ENCODE measurements at regions not wholly inside any gene's neighbourhood (a gene's known extent, or its start where the extent isn't known, plus 50 kb on each side); places are given as distances from the start of the nearest gene placed in this dataset.

DNA sequence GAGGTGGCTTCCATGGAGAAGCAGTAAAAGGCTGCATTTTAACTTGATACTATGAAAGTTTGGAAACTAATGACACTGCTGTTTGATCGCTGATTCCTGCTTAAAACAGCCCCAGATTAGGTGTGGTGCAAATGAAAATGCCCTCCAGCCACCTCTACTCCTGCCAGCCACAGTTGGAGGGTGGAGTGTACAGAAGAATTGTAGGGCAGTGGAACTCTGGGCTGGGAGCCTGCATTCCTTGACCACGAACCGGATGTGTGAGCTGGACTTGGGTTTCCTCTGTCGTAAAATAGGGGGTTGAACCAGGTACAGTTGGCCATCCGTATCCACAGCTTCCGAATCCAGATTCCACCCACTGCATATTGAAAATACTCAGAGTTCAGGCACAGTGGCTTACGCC is 84.6 kb upstream of the RFX8 start:
- Histone ChIP-seq H3K27me3 (no peaks in the 10 kb centered on the region), H3K27ac (no peak overlapping the region), H3K9me3 (no peaks in the 10 kb centered on the region), H3K4me3 (no peak overlapping the region), H3K36me3 (replicated peaks in 1 of 2; ENCODE audit: insufficient read depth in 1 of 2, low read depth in 2 of 2) (no peaks in the 10 kb centered on the region), H3K4me1 (no peaks in the 10 kb centered on the region)
- TF ChIP-seq, protein P1, sequence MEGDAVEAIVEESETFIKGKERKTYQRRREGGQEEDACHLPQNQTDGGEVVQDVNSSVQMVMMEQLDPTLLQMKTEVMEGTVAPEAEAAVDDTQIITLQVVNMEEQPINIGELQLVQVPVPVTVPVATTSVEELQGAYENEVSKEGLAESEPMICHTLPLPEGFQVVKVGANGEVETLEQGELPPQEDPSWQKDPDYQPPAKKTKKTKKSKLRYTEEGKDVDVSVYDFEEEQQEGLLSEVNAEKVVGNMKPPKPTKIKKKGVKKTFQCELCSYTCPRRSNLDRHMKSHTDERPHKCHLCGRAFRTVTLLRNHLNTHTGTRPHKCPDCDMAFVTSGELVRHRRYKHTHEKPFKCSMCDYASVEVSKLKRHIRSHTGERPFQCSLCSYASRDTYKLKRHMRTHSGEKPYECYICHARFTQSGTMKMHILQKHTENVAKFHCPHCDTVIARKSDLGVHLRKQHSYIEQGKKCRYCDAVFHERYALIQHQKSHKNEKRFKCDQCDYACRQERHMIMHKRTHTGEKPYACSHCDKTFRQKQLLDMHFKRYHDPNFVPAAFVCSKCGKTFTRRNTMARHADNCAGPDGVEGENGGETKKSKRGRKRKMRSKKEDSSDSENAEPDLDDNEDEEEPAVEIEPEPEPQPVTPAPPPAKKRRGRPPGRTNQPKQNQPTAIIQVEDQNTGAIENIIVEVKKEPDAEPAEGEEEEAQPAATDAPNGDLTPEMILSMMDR (IDR thresholded peaks at IDR 0.05) = no peak
- TF ChIP-seq POLR2A (IDR thresholded peaks at IDR 0.05) = no peak
- WGBS, 2 donors = 86 to 90% methylated on average over 1 to 7 of the region's 7 CpGs
- DNase-seq (no peak), ATAC-seq (no peak)
- intact Hi-C loops (cut with DNase I) = no loop called here

DNA sequence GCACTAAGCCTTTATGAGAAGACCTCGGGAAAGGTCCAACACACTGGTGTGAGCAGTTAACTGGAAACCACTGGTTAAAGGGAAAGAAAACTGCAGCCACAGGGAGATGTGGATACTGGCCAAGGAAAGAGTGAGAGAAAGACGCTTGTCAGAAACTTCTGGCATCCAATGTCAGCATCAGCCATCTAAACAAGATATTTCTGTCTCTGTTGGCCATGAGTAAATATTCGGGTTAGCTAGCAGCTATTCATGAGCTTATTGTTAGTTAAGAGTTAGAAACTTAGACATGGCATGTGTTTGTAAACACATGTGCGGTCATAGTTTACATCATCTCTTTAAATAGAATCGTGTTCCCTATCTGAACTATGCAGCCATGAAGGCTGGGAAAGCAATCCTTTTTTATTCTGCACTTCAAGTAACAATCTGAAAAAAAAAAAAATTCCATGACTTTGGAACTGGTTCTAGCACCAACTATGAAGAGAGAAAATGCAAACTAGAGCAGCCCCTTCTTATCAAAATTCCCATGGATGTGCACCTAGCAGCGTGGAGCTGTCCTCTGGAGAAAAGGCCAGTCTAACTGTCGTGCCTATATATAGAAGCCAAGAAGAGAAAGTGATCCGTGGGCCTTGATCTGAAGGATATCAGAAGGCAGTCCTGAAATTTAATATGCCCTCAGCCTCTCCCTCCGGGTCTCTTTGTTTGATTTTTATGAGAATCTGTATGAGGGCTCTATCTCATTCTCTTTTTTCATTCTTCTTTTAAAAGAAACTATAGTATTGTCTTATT is 84.0 kb upstream of the RFX8 start:
- DNase-seq = no peak
- no peak for TF ChIP-seq POLR2A (IDR thresholded peaks at IDR 0.05)

DNA sequence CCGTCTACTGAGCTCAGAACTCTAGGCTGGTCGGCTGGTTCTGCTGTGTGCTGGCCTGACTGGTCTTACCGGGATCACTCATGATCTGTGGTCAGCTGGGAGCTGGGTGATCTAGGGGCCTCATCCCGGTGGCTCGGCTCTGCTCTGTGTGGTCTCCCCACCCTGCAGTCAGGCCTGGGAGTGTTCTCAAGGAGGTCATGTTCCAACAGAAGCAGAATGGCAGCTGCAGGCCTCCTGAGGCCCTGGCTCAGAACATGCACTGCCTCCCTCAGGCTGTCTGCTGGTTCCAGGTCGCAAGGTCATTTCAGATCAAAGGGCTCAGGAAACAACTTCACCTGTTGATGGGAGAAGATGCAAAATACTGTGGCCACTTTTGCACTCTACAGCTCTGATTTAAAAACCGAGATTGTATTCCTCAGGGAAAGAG is 81.1 kb upstream of the RFX8 start:
- Histone ChIP-seq H3K9me3 (no peaks in the 10 kb centered on the region), H3K27me3 (no peaks in the 10 kb centered on the region), H3K4me1 (no peaks in the 10 kb centered on the region), H3K36me3 (replicated peaks in 1 of 2; ENCODE audit: insufficient read depth in 1 of 2, low read depth in 2 of 2) (no peaks in the 10 kb centered on the region), H3K4me3 (no peak overlapping the region), H3K27ac (no peak overlapping the region)
- WGBS, 2 donors = 77 to 79% methylated on average over 4 to 7 of the region's 7 CpGs
- intact Hi-C loops (cut with DNase I) = no loop called here
- ATAC-seq = no peak
- TF ChIP-seq, protein P1 (IDR thresholded peaks at IDR 0.05) = no peak
- TF ChIP-seq POLR2A (IDR thresholded peaks at IDR 0.05) = no peak
- DNase-seq = no peak

More for the DNA sequence above, 84.0 kb upstream of the RFX8 start:
- 41 to 44% methylated on average over 9 of the region's 9 CpGs for WGBS, 2 donors
- Histone ChIP-seq H3K4me1 (no peaks in the 10 kb centered on the region), H3K36me3 (replicated peaks in 1 of 2; ENCODE audit: insufficient read depth in 1 of 2, low read depth in 2 of 2) (no peaks in the 10 kb centered on the region), H3K4me3 (no peak overlapping the region), H3K27ac (no peak overlapping the region), H3K27me3 (no peaks in the 10 kb centered on the region), H3K9me3 (no peaks in the 10 kb centered on the region)
- intact Hi-C loops (cut with DNase I) = no loop called here
- no peak for ATAC-seq

DNA sequence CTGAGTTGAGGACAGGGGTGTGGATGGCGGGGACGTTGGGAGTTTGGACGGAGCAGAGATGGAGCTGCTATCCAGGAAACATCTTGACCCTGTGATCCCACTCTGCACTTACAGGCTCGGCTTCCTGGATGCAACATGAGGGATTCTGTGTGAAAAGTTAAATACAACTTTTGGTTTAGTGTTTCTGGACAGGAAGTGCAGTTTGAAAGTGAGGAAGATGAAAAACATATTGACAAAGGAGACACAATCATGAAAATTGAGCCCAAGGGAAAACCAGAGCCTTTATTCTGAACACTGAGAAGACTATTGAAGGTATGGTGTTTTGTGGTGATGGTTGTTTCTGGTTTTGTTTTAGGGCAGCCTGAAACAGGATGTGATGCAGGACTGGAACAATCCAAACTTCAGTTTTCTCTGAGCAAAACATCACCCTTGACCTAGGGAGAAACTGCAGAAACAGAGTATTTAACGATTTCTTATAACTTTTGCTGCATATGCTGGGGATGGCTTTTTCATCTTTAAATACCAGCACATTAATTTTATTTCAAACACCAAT is 76.5 kb upstream of the RFX8 start:
- 78 to 79% methylated on average over 5 of the region's 5 CpGs for WGBS, 2 donors
- ATAC-seq (no peak), DNase-seq (no peak)

DNA sequence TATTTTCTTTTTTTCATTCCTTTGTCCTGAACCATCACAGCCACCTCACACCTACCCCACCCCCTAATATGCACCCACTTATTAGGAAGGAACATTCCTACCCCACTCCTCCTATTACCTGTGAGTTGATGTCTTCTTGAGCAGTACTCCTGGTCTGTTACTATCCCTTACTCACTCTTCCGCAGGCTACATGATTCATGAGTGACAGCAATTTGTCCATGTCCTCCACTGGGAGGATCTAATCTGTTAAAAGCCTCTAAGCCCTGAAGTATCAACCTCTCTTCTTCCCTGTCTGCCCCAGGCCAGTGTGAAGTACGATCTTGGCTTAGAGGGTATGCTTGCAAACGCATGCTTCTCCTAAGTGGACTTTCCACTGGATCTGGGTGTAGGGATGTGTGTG is 75.6 kb upstream of the RFX8 start:
- DNase-seq (no peak), ATAC-seq (no peak)
- H3K4me1 ChIP-seq = no peaks in the 10 kb centered on the region
- WGBS, 2 donors = 79 to 97% methylated on average over 3 of the region's 3 CpGs
- no peaks in the 10 kb centered on the region for H3K36me3 ChIP-seq (replicated peaks in 1 of 2; ENCODE audit: insufficient read depth in 1 of 2, low read depth in 2 of 2)
- no peak overlapping the region for H3K4me3 ChIP-seq
- no peaks in the 10 kb centered on the region for H3K9me3 ChIP-seq
- H3K27ac ChIP-seq = no peak overlapping the region
- TF ChIP-seq, protein P1 (IDR thresholded peaks at IDR 0.05) = no peak
- TF ChIP-seq POLR2A (IDR thresholded peaks at IDR 0.05) = no peak
- intact Hi-C loops (cut with DNase I) = no loop called here
- no peaks in the 10 kb centered on the region for H3K27me3 ChIP-seq

More for the DNA sequence above, 76.5 kb upstream of the RFX8 start:
- intact Hi-C loops (cut with DNase I) = no loop called here
- no peaks in the 10 kb centered on the region for H3K27me3 ChIP-seq
- H3K9me3 ChIP-seq = no peaks in the 10 kb centered on the region
- no peak overlapping the region for H3K4me3 ChIP-seq
- no peaks in the 10 kb centered on the region for H3K4me1 ChIP-seq
- TF ChIP-seq POLR2A (IDR thresholded peaks at IDR 0.05) = no peak
- TF ChIP-seq, protein P1 (IDR thresholded peaks at IDR 0.05) = no peak
- no peaks in the 10 kb centered on the region for H3K36me3 ChIP-seq (replicated peaks in 1 of 2; ENCODE audit: insufficient read depth in 1 of 2, low read depth in 2 of 2)
- no peak overlapping the region for H3K27ac ChIP-seq
